GM12892 (cell line): ENCODE measurements at regions not wholly inside any gene's neighbourhood (a gene's known extent, or its start where the extent isn't known, plus 50 kb on each side); places are given as distances from the start of the nearest gene placed in this dataset.

Experiments used
- POLR2A ChIP-seq: IDR thresholded peaks from 2 replicates; pipeline ENCODE4 v1.6.1; 2011; ENCODE audit warnings: low read depth, low read length, control low read depth
- POLR2AphosphoS5 ChIP-seq: IDR thresholded peaks from 2 replicates; pipeline ENCODE4 v1.6.1; 2011; ENCODE audit warnings: low read depth, low read length, control low read depth

DNA sequence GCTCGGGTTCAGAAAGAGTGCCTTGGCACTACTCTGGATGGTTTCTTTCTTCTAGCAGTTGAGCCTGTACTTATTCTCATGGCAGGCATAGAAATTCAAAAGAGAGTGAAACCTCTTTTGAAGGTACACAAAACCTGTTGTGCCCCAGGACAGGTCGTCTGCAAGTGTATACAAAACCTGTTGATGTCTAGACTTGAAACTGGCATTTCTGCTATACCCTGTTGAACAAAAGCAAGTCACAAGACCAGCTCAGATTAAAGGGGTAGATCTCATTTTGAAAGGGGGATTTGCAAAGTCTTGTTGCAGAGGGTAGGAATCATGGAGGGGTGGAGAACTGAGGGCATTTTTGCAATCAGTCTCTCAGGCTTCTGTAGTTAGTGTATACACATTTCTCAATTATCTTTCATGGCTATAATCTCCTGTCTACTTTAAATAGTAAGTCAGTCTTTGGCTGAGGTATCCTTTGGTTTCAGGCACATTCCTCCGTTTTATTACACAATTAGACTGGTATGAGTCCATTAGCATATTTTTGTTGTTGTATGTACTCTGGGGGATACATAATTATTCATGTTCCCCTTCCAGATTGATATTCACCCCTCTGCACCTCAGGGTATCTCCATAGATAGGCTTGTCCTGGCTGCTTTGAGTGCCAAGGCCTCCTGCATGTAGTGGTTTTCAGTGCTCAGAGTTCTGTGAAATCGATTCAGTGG is 251.4 kb downstream of the DTHD1 start:
- TF ChIP-seq POLR2A: no peak
- TF ChIP-seq POLR2AphosphoS5: no peak
